Adrenal gland (tissue), 9 donors: ENCODE measurements at regions not wholly inside any gene's neighbourhood (a gene's known extent, or its start where the extent isn't known, plus 50 kb on each side); places are given as distances from the start of the nearest gene placed in this dataset.

Source experiments
- DNase-seq, 7 donors: peaks; one replicate each; pipeline ENCODE4 v3.0.0-alpha.2; 2019 to 2020
- H3K27ac ChIP-seq, 5 donors: fragments of 200-600 bp; sonication (generic) in 4 of 5; 1 replicate in 3 of 5; 2 replicates in 2 of 5; pipeline versions ENCODE4 v1.5.1 to v1.8.0; 2016 to 2020; ENCODE audit warnings: mild to moderate bottlenecking in 1 of 5
- H3K27me3 ChIP-seq: fragments of 200-600 bp; 2 replicates; pipeline ENCODE4 v1.8.0; 2021
- H3K36me3 ChIP-seq, 2 donors: fragments of 200-600 bp; replicated peaks in 1 of 2; 1 replicate in 1 of 2; 2 replicates in 1 of 2; pipeline versions ENCODE4 v1.5.1 to v1.8.0; 2018 to 2022
- H3K4me1 ChIP-seq, 2 donors: fragments of 200-600 bp; replicated peaks in 1 of 2; 1 replicate in 1 of 2; 2 replicates in 1 of 2; pipeline versions ENCODE4 v1.5.1 to v1.8.0; 2018 to 2021
- H3K4me3 ChIP-seq, 4 donors: fragments of 200-600 bp; sonication (generic) in 3 of 4; one replicate each; pipeline ENCODE4 v1.5.1; 2016 to 2018
- H3K9me3 ChIP-seq, 3 donors: fragments of 200-600 bp; sonication (generic) in 1 of 3; replicated peaks in 1 of 3; 1 replicate in 2 of 3; 2 replicates in 1 of 3; pipeline versions ENCODE4 v1.5.1 to v1.8.0; 2016 to 2021
- POLR2A ChIP-seq, 2 donors: fragments of 450-650 bp; IDR thresholded peaks; one replicate each; pipeline ENCODE4 v1.6.1; 2017; ENCODE audit warnings: antibody characterized with exemption in 2 of 2, mild to moderate bottlenecking in 2 of 2, moderate library complexity in 1 of 2
- WGBS, 4 donors: extraction: QIAGEN DNeasy Blood & Tissue Kit in 2 of 4; methylation state at CpG; one replicate each; pipeline versions ENCODE4 v1.1.5 to v1.1.7; 2013 to 2017; 5-methylcytosine and 5-hydroxymethylcytosine counted together
- intact Hi-C, 2 donors: fragments of 100-400 bp; cut with DNase I; formaldehyde crosslinking; loops; one replicate each; pipeline versions ENCODE4 v1.14.1 to v1.15.0; 2022 to 2023
- TF ChIP-seq, protein P1 (sequence below), 6 experiments: fragments of 450-650 bp in 4 of 6; fragments of 200-600 bp in 2 of 6; sonication (generic) in 1 of 6; IDR thresholded peaks; 1 replicate in 5 of 6; 2 replicates in 1 of 6; pipeline versions ENCODE4 v1.5.1 to v1.8.0; 2016 to 2021; ENCODE audit warnings: antibody characterized with exemption in 6 of 6, mild to moderate bottlenecking in 2 of 6, moderate library complexity in 1 of 6
- donor health status: healthy with polysubstance abuse.
- donor health status: Bipolar disorder and iron deficiency.
- donor health status: DM: yes; HTN: yes; CAD: no.
- donor health status: DM: no; HTN: no; CAD: no.
- donor health status: DM: no; HTN: no; CAD: no.

DNA sequence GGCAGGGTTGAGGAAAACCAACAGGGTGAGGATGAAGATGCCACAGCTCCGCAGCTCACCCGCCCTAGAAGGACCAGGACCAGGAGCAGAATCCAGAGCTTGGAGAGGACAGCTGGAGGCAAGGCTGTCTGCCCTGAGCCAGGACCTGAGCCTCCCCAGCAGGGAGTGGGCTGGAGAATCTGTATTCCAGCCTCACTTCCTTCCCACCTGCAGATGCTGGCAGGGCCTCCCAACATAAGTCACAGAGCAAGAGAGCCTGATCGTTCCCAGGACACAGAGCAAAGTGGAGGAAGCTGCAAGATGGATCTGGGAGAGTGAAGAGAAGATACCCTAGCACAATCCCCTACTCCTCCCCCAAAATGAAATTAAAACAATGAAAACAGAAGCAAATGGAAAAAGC, 61.7 kb upstream of the WASF3 start:
- intact Hi-C loops = loop anchor here (5.0 kb wide), 2 partner anchors 202 to 313 kb away; no protein-coding TSS in a partner anchor
- no peak overlapping the region for H3K4me3 ChIP-seq
- H3K36me3 ChIP-seq = no peaks in the 10 kb centered on the region
- TF ChIP-seq, protein P1, sequence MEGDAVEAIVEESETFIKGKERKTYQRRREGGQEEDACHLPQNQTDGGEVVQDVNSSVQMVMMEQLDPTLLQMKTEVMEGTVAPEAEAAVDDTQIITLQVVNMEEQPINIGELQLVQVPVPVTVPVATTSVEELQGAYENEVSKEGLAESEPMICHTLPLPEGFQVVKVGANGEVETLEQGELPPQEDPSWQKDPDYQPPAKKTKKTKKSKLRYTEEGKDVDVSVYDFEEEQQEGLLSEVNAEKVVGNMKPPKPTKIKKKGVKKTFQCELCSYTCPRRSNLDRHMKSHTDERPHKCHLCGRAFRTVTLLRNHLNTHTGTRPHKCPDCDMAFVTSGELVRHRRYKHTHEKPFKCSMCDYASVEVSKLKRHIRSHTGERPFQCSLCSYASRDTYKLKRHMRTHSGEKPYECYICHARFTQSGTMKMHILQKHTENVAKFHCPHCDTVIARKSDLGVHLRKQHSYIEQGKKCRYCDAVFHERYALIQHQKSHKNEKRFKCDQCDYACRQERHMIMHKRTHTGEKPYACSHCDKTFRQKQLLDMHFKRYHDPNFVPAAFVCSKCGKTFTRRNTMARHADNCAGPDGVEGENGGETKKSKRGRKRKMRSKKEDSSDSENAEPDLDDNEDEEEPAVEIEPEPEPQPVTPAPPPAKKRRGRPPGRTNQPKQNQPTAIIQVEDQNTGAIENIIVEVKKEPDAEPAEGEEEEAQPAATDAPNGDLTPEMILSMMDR (IDR thresholded peaks at IDR 0.05) = no peak
- TF ChIP-seq POLR2A (IDR thresholded peaks at IDR 0.05) = no peak
- H3K4me1 ChIP-seq = no peaks in the 10 kb centered on the region
- no peak for DNase-seq
- no peak overlapping the region for H3K27ac ChIP-seq
- 78 to 84% (median 79%) methylated on average over 3 of the region's 3 CpGs for WGBS, 4 donors
- no peaks in the 10 kb centered on the region for H3K9me3 ChIP-seq
- H3K27me3 ChIP-seq = no peaks in the 10 kb centered on the region

DNA sequence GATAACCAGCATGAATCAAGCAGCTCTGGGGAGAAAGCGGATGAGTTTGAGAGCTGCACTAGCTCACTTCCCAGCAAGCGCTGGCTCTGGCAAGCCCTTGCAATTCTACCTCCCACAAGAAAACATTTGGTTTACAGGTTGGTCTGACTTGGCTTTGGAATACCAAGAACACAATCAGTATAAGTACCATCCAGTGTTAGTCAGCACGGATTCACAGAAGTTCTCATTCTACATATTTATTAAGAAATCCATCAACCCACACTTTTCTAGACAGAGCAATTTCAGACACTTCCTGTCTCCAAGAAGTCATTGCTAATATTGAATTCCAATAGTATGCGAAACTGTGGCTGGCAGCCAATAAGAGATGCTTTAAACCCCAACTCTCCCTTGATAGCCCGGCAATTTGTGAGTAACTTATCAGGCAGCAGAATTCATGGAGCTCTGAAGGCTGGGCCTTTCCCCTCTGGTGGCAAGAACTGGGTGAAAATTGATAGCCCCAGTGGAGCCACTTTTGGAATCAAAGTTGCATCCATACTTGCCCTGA, 59.4 kb upstream of the WASF3 start:
- Histone ChIP-seq H3K9me3 (no peaks in the 10 kb centered on the region), H3K27me3 (no peaks in the 10 kb centered on the region), H3K27ac (peak overlapping the region in 1 of 5 donors; percentile 14), H3K36me3 (no peaks in the 10 kb centered on the region), H3K4me1 (no peaks in the 10 kb centered on the region), H3K4me3 (no peak overlapping the region)
- WGBS, 4 donors = 74 to 82% (median 76%) methylated on average over 5 of the region's 5 CpGs
- intact Hi-C loops = loop anchor here (5.0 kb wide), 2 partner anchors 199 to 316 kb away; no protein-coding TSS in a partner anchor
- TF ChIP-seq, protein P1 (IDR thresholded peaks at IDR 0.05) = no peak
- no peak for TF ChIP-seq POLR2A (IDR thresholded peaks at IDR 0.05)
- no peak for DNase-seq

DNA sequence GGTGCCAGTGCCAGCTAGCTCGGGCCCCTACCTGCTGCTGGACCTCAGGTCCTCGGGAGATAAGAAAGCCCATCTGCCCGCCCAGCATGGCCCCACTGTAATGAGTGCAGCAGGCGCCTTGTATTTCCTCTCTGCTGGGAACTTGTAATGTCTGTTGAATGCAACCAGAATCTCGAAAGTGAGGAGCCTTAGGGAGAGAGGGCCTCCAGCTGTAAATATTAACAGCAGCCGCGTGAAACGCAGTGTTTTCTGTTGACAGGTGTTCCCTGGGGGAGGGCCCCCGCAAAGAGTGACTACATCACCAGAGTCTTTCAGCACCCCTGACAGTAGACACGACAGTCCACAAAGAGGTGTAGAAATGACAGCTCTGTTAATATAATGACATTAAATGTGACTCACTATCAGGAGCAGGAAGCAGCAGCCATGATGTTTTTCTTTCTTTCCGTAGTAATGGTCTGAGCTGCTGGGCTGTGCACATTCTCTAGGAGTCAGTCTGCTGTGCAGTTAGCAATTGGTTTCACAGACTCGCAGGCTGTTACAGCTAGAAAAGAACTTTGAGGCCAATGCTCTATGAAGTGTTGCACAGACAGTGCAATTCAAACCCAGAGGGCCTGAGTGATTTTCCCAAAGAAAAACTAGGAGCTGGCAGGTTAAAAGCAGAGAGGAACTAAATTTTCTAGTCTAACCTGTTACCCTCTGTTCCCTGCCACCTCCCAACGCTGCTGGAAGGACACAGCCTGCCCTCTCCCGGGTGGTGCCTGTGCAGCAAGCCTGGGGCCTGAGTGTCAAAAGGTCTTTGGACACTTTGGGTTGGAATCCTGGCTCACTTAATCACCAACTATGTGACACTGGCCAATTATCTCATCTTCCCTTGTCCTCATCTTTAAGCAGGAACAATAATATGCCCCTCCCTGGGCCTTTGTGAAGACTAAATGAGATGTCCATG, 58.6 kb upstream of the WASF3 start:
- no peaks in the 10 kb centered on the region for H3K27me3 ChIP-seq

More for the DNA sequence above, 58.6 kb upstream of the WASF3 start:
- H3K4me3 ChIP-seq = no peak overlapping the region
- TF ChIP-seq POLR2A (IDR thresholded peaks at IDR 0.05) = no peak
- TF ChIP-seq, protein P1 (IDR thresholded peaks at IDR 0.05) = no peak
- intact Hi-C loops = loop anchor here (5.0 kb wide), 2 partner anchors 198 to 317 kb away; no protein-coding TSS in a partner anchor
- no peaks in the 10 kb centered on the region for H3K36me3 ChIP-seq
- H3K4me1 ChIP-seq = no peaks in the 10 kb centered on the region
- DNase-seq = no peak
- 61 to 63% (median 61%) methylated on average over 7 to 14 of the region's 14 CpGs for WGBS, 4 donors
- H3K27ac ChIP-seq = peak overlapping the region in 1 of 5 donors; percentile 14
- no peaks in the 10 kb centered on the region for H3K9me3 ChIP-seq
